WTC11 (cell line): ENCODE measurements at regions not wholly inside any gene's neighbourhood (a gene's known extent, or its start where the extent isn't known, plus 50 kb on each side); places are given as distances from the start of the nearest gene placed in this dataset.

Experiments used
- ATAC-seq: fragments of 200-7000 bp; cut with Tn5 transposase; 2 replicates; pipeline ENCODE4 v1.10.0; 2021; ENCODE audit warnings: mild to moderate bottlenecking, moderate library complexity
- CTCF ChIA-PET: fragments of 300-600 bp; sonication (Branson Sonifier 250); formaldehyde crosslinking; loops from one replicate; lab custom pipeline; 2021; ENCODE audit warnings: antibody characterized with exemption; lab: Charles Lee
- POLR2A ChIA-PET: fragments of 350-600 bp; sonication (Branson Sonifier 250); formaldehyde crosslinking; loops from one replicate; lab custom pipeline; 2021; ENCODE audit warnings: antibody characterized with exemption; lab: Charles Lee
- DNase-seq: peaks from one replicate; pipeline ENCODE4 v3.0.0; 2021; ENCODE audit warnings: low spot score
- H3K27ac Mint-ChIP-seq: 2 replicates; pipeline ENCODE4 v1.8.0; 2021; ENCODE audit warnings: mixed read lengths
- H3K27me3 Mint-ChIP-seq: 2 replicates; pipeline ENCODE4 v1.8.0; 2021; ENCODE audit warnings: low read depth, mild to moderate bottlenecking, moderate library complexity, mixed read lengths
- H3K36me3 Mint-ChIP-seq: 2 replicates; pipeline ENCODE4 v1.8.0; 2021; ENCODE audit warnings: mixed read lengths
- H3K4me1 Mint-ChIP-seq: 2 replicates; pipeline ENCODE4 v1.8.0; 2022; ENCODE audit warnings: mixed read lengths
- H3K4me3 Mint-ChIP-seq: 2 replicates; pipeline ENCODE4 v1.8.0; 2021; ENCODE audit warnings: mild to moderate bottlenecking, moderate library complexity, mixed read lengths
- H3K9me3 Mint-ChIP-seq: 2 replicates; pipeline ENCODE4 v1.8.0; 2021; ENCODE audit warnings: mixed read lengths
- ARID4B ChIP-seq: sonication (generic); formaldehyde crosslinking; IDR thresholded peaks from 2 replicates; pipeline ENCODE4 v1.8.0; 2023; ENCODE audit warnings: missing genetic modification reagents, mild to moderate bottlenecking, borderline replicate concordance
- ELF4 ChIP-seq: sonication (generic); formaldehyde crosslinking; IDR thresholded peaks from 2 replicates; pipeline ENCODE4 v1.8.1; 2022; ENCODE audit warnings: low read depth, mild to moderate bottlenecking, moderate library complexity, missing genetic modification reagents
- FOXP1 ChIP-seq: sonication (generic); formaldehyde crosslinking; IDR thresholded peaks from 2 replicates; pipeline ENCODE4 v1.8.0; 2022; ENCODE audit warnings: missing genetic modification reagents, mild to moderate bottlenecking, moderate library complexity, borderline replicate concordance
- GABPB1 ChIP-seq: sonication (generic); formaldehyde crosslinking; IDR thresholded peaks from 2 replicates; pipeline ENCODE4 v1.8.1; 2023; ENCODE audit warnings: mild to moderate bottlenecking, missing genetic modification reagents
- MYBL2 ChIP-seq: sonication (generic); formaldehyde crosslinking; IDR thresholded peaks from 2 replicates; pipeline ENCODE4 v1.8.1; 2023; ENCODE audit warnings: mild to moderate bottlenecking, moderate library complexity, missing genetic modification reagents
- NFYB ChIP-seq: sonication (generic); formaldehyde crosslinking; conservative IDR thresholded peaks from 2 replicates; pipeline ENCODE4 v1.8.0; 2022; ENCODE audit warnings: low read depth, missing genetic modification reagents
- PRDM15 ChIP-seq: sonication (generic); formaldehyde crosslinking; IDR thresholded peaks from 2 replicates; pipeline ENCODE4 v1.8.0; 2022; ENCODE audit warnings: missing genetic modification reagents
- SMAD3 ChIP-seq: sonication (generic); formaldehyde crosslinking; IDR thresholded peaks from 2 replicates; pipeline ENCODE4 v1.8.0; 2022; ENCODE audit warnings: missing genetic modification reagents, mild to moderate bottlenecking, borderline replicate concordance
- USF1 ChIP-seq: sonication (generic); formaldehyde crosslinking; IDR thresholded peaks from 2 replicates; pipeline ENCODE4 v1.8.0; 2022; ENCODE audit warnings: mild to moderate bottlenecking, missing genetic modification reagents
- ZNF219 ChIP-seq: sonication (generic); formaldehyde crosslinking; IDR thresholded peaks from 2 replicates; pipeline ENCODE4 v1.8.0; 2023; ENCODE audit warnings: missing genetic modification reagents, mild to moderate bottlenecking, borderline replicate concordance
- TF ChIP-seq, protein P1 (sequence below): fragments of 250-450 bp; sonication (Bioruptor Pico); IDR thresholded peaks from 2 replicates; pipeline ENCODE4 v1.9.0; 2021; ENCODE audit warnings: mild to moderate bottlenecking
- TF ChIP-seq, protein P2 (sequence below): fragments of 250-450 bp; sonication (Bioruptor Pico); IDR thresholded peaks from 2 replicates; pipeline ENCODE4 v1.8.0; 2021; ENCODE audit warnings: mild to moderate bottlenecking
- TF ChIP-seq, protein P3 (sequence below): fragments of 250-450 bp; sonication (Bioruptor Pico); IDR thresholded peaks from 2 replicates; pipeline ENCODE4 v1.9.0; 2021; ENCODE audit warnings: mild to moderate bottlenecking, borderline replicate concordance

DNA sequence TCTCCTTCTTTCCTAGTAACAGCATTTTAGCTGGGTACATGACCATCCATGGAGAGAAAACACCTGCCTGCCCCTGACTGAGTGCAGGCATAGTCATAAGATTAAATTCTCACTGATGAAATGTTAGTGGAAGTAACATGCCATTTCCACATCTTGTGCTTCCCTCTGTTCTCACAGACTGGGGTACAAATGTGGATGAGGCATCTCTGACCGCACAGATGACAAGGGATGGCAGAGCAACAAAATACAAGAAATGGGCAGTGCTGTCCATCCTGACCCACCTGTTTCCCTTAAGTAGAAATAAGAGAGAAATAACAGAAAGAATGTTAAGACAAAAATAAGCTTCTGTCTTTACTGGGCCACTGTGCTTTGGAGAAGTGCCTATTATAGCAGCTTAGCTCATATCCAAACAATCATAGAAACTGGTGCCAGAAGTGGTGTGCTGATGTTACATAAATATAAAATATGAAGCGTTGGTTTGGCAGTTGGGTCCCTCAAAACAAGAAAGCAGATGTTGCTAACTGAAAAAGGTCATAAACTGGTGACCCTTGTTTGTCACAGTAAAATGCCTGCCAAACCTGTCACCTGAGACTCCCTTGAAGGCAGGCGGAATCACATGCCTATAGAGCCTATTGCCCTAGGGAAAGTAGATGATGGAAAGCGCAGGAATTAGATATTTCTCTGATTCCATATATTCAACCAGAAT lies 72.4 kb upstream of the CCDC150 start:
- DNase-seq (no peak), ATAC-seq (no peak)
- Mint-ChIP-seq H3K4me3 (no peak overlapping the region), H3K36me3 (no peaks in the 10 kb centered on the region), H3K9me3 (peaks cover 6% of the 10 kb centered on the region), H3K27ac (no peak overlapping the region), H3K4me1 (no peaks in the 10 kb centered on the region), H3K27me3 (no peaks in the 10 kb centered on the region)
- CTCF ChIA-PET, result no interaction called here
- POLR2A ChIA-PET, result no interaction called here
- TF ChIP-seq ZNF219 (CRISPR knock-in tag) (no peak), MYBL2 (CRISPR knock-in tag) (no peak), ARID4B (CRISPR knock-in tag) (no peak), ELF4 (CRISPR knock-in tag) (no peak), GABPB1 (CRISPR knock-in tag) (no peak)

DNA sequence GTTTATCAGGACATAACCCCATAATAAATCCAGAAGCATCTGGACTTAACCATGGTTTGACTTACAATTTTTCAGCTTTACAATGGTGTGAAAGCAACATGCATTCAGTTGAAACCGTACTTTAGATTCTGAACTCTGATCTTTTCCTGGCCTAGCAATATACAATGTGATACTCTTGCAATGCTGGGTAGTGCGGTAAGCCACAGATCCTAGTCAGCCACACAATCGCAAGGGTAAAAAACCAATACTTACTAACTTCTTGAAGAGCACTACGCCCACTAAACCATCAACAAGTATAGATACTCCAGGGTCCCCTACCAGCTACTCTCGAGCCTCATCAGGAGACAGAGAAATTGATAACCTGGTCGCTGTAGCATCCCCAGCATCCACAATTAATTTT lies 71.0 kb upstream of the CCDC150 start:
- no peak for TF ChIP-seq NFYB (CRISPR knock-in tag)
- TF ChIP-seq, protein P1, sequence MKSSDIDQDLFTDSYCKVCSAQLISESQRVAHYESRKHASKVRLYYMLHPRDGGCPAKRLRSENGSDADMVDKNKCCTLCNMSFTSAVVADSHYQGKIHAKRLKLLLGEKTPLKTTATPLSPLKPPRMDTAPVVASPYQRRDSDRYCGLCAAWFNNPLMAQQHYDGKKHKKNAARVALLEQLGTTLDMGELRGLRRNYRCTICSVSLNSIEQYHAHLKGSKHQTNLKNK, result no peak
- TF ChIP-seq, all 79 proteins: peak for 0
- H3K4me3 Mint-ChIP-seq, result no peak overlapping the region
- H3K36me3 Mint-ChIP-seq, result no peaks in the 10 kb centered on the region
- H3K27ac Mint-ChIP-seq, result no peak overlapping the region
- ATAC-seq (no peak), DNase-seq (no peak)
- no peaks in the 10 kb centered on the region for H3K4me1 Mint-ChIP-seq
- no peaks in the 10 kb centered on the region for H3K9me3 Mint-ChIP-seq
- no peaks in the 10 kb centered on the region for H3K27me3 Mint-ChIP-seq
- ChIA-PET CTCF (no interaction called here), POLR2A (no interaction called here)

GRCh38 chr2:196584903-196585302 lies 54.6 kb upstream of the CCDC150 start:
- no peaks in the 10 kb centered on the region; the same call in 1 of the 2 replicates for H3K9me3 Mint-ChIP-seq
- no peaks in the 10 kb centered on the region for H3K27me3 Mint-ChIP-seq
- no peaks in the 10 kb centered on the region for H3K36me3 Mint-ChIP-seq
- no peak overlapping the region for H3K4me3 Mint-ChIP-seq
- H3K4me1 Mint-ChIP-seq, result no peaks in the 10 kb centered on the region
- ATAC-seq (no peak), DNase-seq (no peak)
- TF ChIP-seq SMAD3 (CRISPR knock-in tag), result no peak
- no peak for TF ChIP-seq PRDM15 (CRISPR knock-in tag)
- TF ChIP-seq FOXP1 (CRISPR knock-in tag), result no peak
- TF ChIP-seq, protein P2, sequence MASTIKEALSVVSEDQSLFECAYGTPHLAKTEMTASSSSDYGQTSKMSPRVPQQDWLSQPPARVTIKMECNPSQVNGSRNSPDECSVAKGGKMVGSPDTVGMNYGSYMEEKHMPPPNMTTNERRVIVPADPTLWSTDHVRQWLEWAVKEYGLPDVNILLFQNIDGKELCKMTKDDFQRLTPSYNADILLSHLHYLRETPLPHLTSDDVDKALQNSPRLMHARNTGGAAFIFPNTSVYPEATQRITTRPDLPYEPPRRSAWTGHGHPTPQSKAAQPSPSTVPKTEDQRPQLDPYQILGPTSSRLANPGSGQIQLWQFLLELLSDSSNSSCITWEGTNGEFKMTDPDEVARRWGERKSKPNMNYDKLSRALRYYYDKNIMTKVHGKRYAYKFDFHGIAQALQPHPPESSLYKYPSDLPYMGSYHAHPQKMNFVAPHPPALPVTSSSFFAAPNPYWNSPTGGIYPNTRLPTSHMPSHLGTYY (CRISPR knock-in tag), result no peak
- TF ChIP-seq USF1, result no peak
- TF ChIP-seq, protein P3, sequence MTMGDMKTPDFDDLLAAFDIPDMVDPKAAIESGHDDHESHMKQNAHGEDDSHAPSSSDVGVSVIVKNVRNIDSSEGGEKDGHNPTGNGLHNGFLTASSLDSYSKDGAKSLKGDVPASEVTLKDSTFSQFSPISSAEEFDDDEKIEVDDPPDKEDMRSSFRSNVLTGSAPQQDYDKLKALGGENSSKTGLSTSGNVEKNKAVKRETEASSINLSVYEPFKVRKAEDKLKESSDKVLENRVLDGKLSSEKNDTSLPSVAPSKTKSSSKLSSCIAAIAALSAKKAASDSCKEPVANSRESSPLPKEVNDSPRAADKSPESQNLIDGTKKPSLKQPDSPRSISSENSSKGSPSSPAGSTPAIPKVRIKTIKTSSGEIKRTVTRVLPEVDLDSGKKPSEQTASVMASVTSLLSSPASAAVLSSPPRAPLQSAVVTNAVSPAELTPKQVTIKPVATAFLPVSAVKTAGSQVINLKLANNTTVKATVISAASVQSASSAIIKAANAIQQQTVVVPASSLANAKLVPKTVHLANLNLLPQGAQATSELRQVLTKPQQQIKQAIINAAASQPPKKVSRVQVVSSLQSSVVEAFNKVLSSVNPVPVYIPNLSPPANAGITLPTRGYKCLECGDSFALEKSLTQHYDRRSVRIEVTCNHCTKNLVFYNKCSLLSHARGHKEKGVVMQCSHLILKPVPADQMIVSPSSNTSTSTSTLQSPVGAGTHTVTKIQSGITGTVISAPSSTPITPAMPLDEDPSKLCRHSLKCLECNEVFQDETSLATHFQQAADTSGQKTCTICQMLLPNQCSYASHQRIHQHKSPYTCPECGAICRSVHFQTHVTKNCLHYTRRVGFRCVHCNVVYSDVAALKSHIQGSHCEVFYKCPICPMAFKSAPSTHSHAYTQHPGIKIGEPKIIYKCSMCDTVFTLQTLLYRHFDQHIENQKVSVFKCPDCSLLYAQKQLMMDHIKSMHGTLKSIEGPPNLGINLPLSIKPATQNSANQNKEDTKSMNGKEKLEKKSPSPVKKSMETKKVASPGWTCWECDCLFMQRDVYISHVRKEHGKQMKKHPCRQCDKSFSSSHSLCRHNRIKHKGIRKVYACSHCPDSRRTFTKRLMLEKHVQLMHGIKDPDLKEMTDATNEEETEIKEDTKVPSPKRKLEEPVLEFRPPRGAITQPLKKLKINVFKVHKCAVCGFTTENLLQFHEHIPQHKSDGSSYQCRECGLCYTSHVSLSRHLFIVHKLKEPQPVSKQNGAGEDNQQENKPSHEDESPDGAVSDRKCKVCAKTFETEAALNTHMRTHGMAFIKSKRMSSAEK (CRISPR knock-in tag), result no peak
- H3K27ac Mint-ChIP-seq, result no peak overlapping the region
- ChIA-PET CTCF (interaction anchor here (1.4 kb wide), 1 partner anchor 166 kb away, joined by 3 read pairs; no protein-coding TSS in a partner anchor), POLR2A (no interaction called here)
